ENCODE measurements at regions not wholly inside any gene's neighbourhood (a gene's known extent, or its start where the extent isn't known, plus 50 kb on each side); places are given as distances from the start of the nearest gene placed in this dataset.
"Not testable (repeated sequence)": the region's sequence is repeated elsewhere in the genome, so short reads cannot be mapped to it uniquely, and the experiment has no call there.

GRCh38 chr5:44539602-44539919 is 150.3 kb upstream of the FGF10 start:
- no peak for DNase-seq

GRCh38 chr5:44538797-44539601 is 149.8 kb upstream of the FGF10 start:
- peak; percentile 35 for DNase-seq

- DNase-seq = no peak
These were observed 147.5 kb upstream of the FGF10 start for GRCh38 chr5:44536650-44537260.

GRCh38 chr5:44535621-44536020 is 146.4 kb upstream of the FGF10 start:
- no peak for DNase-seq

GRCh38 chr5:44532981-44533380 is 143.8 kb upstream of the FGF10 start:
- no peak for DNase-seq

- not testable (repeated sequence) for DNase-seq
These were observed 142.5 kb upstream of the FGF10 start for GRCh38 chr5:44531756-44532155.

GRCh38 chr5:44530783-44531182 is 141.6 kb upstream of the FGF10 start:
- not testable (repeated sequence) for DNase-seq

- DNase-seq = no peak
These were observed 122.4 kb upstream of the FGF10 start for GRCh38 chr5:44511596-44511995.

- DNase-seq = no peak
These were observed 117.3 kb upstream of the FGF10 start for GRCh38 chr5:44506561-44506960.

GRCh38 chr5:44499381-44499780 is 110.2 kb upstream of the FGF10 start:
- no peak for DNase-seq

GRCh38 chr5:44497606-44498005 is 108.4 kb upstream of the FGF10 start:
- no peak for DNase-seq

GRCh38 chr5:44495280-44495679 is 106.1 kb upstream of the FGF10 start:
- no peak for DNase-seq

- no peak for DNase-seq
These were observed 100.5 kb upstream of the FGF10 start for GRCh38 chr5:44489759-44490158.

- no peak for DNase-seq
These were observed 97.4 kb upstream of the FGF10 start for GRCh38 chr5:44486591-44486990.

GRCh38 chr5:44454002-44454401 is 64.8 kb upstream of the FGF10 start:
- DNase-seq = no peak

GRCh38 chr5:44446399-44446798 is 57.2 kb upstream of the FGF10 start:
- no peak for DNase-seq

GRCh38 chr5:44443172-44443571 is 54.0 kb upstream of the FGF10 start:
- no peak for DNase-seq

GRCh38 chr5:44441460-44441859 is 52.2 kb upstream of the FGF10 start:
- no peak for DNase-seq

GRCh38 chr5:44440186-44440585 is 51.0 kb upstream of the FGF10 start:
- DNase-seq = no peak

Data from MV-4-11 (cell line).